Endothelial cell of umbilical vein (primary cell): ENCODE measurements at regions not wholly inside any gene's neighbourhood (a gene's known extent, or its start where the extent isn't known, plus 50 kb on each side); places are given as distances from the start of the nearest gene placed in this dataset.
"Not testable (repeated sequence)": the region's sequence is repeated elsewhere in the genome, so short reads cannot be mapped to it uniquely, and the experiment has no call there.

ENCODE experiments used
- BruUV-seq: library from RNA; stranded (reverse); fragments of 400-500 nt; replicated peaks from 2 replicates; lab custom pipeline; 2021; lab: Mats Ljungman, UMichigan
- CTCF ChIA-PET: fragments of 300-600, 350-600 bp; sonication (Branson Sonifier 250); formaldehyde crosslinking; loops from one replicate; lab custom pipeline; 2021; ENCODE audit warnings: antibody characterized with exemption, inconsistent platforms; lab: Charles Lee
- POLR2A ChIA-PET: fragments of 300-600, 350-600 bp; sonication (Branson Sonifier 250); formaldehyde crosslinking; loops from one replicate; lab custom pipeline; 2021; ENCODE audit warnings: antibody characterized with exemption, inconsistent platforms; lab: Charles Lee
- DNase-seq: peaks from one replicate; pipeline ENCODE4 v3.0.0-alpha.2; 2011; ENCODE audit warnings: low read depth, low spot score
- FAIRE-seq: peaks from 2 replicates; lab custom pipeline; 2011; peaks lifted over from hg19 to GRCh38; lab: Jason Lieb, UNC
- H2AFZ ChIP-seq: 2 replicates; pipeline ENCODE4 v1.6.0; 2012; ENCODE audit warnings: low read depth, low read length, control low read depth, inconsistent platforms
- H3K27ac ChIP-seq: 2 replicates; pipeline ENCODE4 v1.5.1; 2011; ENCODE audit warnings: low read depth, mild to moderate bottlenecking, control low read depth, low read length, moderate library complexity; ENCODE audit not compliant: insufficient read depth
- H3K27me3 ChIP-seq, 2 experiments: 2 replicates each; pipeline versions ENCODE4 v1.6.0 to v1.6.1; 2011; ENCODE audit warnings: low read length in 2 of 2, mixed read lengths in 1 of 2; ENCODE audit not compliant: control insufficient read depth in 2 of 2, insufficient read depth in 2 of 2
- H3K36me3 ChIP-seq, 2 experiments: 2 replicates in 1 of 2; 3 replicates in 1 of 2; pipeline ENCODE4 v1.5.1; 2011; ENCODE audit warnings: low read length in 2 of 2, mild to moderate bottlenecking in 1 of 2, moderate library complexity in 1 of 2; ENCODE audit not compliant: control insufficient read depth in 2 of 2, insufficient read depth in 2 of 2; ENCODE audit errors: extremely low read depth in 1 of 2
- H3K4me1 ChIP-seq: 3 replicates; pipeline ENCODE4 v1.5.1; 2011; ENCODE audit warnings: mild to moderate bottlenecking, low read length; ENCODE audit not compliant: control insufficient read depth, insufficient read depth; ENCODE audit errors: extremely low read depth
- H3K4me2 ChIP-seq: 2 replicates; pipeline ENCODE4 v1.6.1; 2011; ENCODE audit warnings: low read length, control low read depth, mixed read lengths; ENCODE audit not compliant: insufficient read depth
- H3K4me3 ChIP-seq, 3 experiments: fragments of 200-600 bp in 1 of 3; sonication (generic), shearing (Covaris generic) in 1 of 3; replicated peaks in 1 of 3; 2 replicates each; pipeline ENCODE4 v1.5.1; 2011 to 2016; ENCODE audit warnings: control low read depth in 3 of 3, low read length in 3 of 3, mild to moderate bottlenecking in 2 of 3, inconsistent platforms in 1 of 3, low read depth in 1 of 3, moderate library complexity in 1 of 3; ENCODE audit not compliant: insufficient read depth in 1 of 3
- H3K79me2 ChIP-seq: 2 replicates; pipeline ENCODE4 v1.6.0; 2012; ENCODE audit warnings: low read length, inconsistent platforms; ENCODE audit not compliant: control insufficient read depth, insufficient read depth
- H3K9ac ChIP-seq: replicated peaks from 2 replicates; pipeline ENCODE3; 2011; ENCODE audit warnings: low read length, control low read depth; ENCODE audit not compliant: insufficient read depth; ENCODE audit errors: extremely low read depth
- H3K9me1 ChIP-seq: replicated peaks from 3 replicates; pipeline ENCODE4 v1.6.0; 2011; ENCODE audit warnings: mild to moderate bottlenecking, low read length; ENCODE audit not compliant: control insufficient read depth, insufficient read depth; ENCODE audit errors: extremely low read depth
- H3K9me3 ChIP-seq: replicated peaks from 2 replicates; pipeline ENCODE4 v1.5.1; 2012; ENCODE audit warnings: low read length, inconsistent platforms; ENCODE audit not compliant: control insufficient read depth, insufficient read depth
- H4K20me1 ChIP-seq: replicated peaks from 2 replicates; pipeline ENCODE3; 2011; ENCODE audit warnings: mild to moderate bottlenecking, low read length; ENCODE audit not compliant: control insufficient read depth, insufficient read depth; ENCODE audit errors: extremely low read depth
- EZH2 ChIP-seq: IDR thresholded peaks from 2 replicates; pipeline ENCODE4 v1.6.1; 2012; ENCODE audit warnings: borderline replicate concordance, low read depth, mild to moderate bottlenecking, moderate library complexity, low read length, inconsistent platforms; ENCODE audit not compliant: severe bottlenecking
- FOS ChIP-seq: IDR thresholded peaks from 2 replicates; pipeline ENCODE4 v1.6.1; 2011; ENCODE audit warnings: mild to moderate bottlenecking, low read length, moderate library complexity, borderline replicate concordance; ENCODE audit not compliant: insufficient read depth
- GATA2 ChIP-seq: IDR thresholded peaks from 2 replicates; pipeline ENCODE4 v1.7.0; 2011; ENCODE audit warnings: low read depth, mild to moderate bottlenecking, moderate library complexity, mixed read lengths, low read length; ENCODE audit not compliant: insufficient read length, insufficient read depth
- JUN ChIP-seq: IDR thresholded peaks from 2 replicates; pipeline ENCODE4 v1.6.1; 2011; ENCODE audit warnings: borderline replicate concordance, low read depth; ENCODE audit not compliant: insufficient read length, insufficient read depth
- MYC ChIP-seq: IDR thresholded peaks from one replicate; pipeline ENCODE4 v1.6.1; 2011; ENCODE audit warnings: mild to moderate bottlenecking, low read depth, low read length
- POLR2A ChIP-seq: IDR thresholded peaks from 2 replicates; pipeline ENCODE4 v1.6.1; 2012; ENCODE audit warnings: low read depth, mild to moderate bottlenecking, control low read depth, low read length
- POLR2AphosphoS5 ChIP-seq: IDR thresholded peaks from 2 replicates; pipeline ENCODE4 v1.6.1; 2012; ENCODE audit warnings: low read depth, mild to moderate bottlenecking, control low read depth, low read length, moderate library complexity; ENCODE audit not compliant: insufficient read depth
- dilution Hi-C: fragments of 300-500 bp; cut with MboI; formaldehyde crosslinking; loops from one replicate; pipeline ENCODE4 v1.15.0; 2019; ENCODE audit warnings: low sequenced_read_pairs; ENCODE audit not compliant: extremely low pct_ligation_motif_present
- intact Hi-C: fragments of 100-400 bp; cut with micrococcal nuclease; formaldehyde crosslinking; loops from one replicate; pipeline ENCODE4 v1.10.0; 2022
- TF ChIP-seq, protein P1 (sequence below): IDR thresholded peaks from 2 replicates; pipeline ENCODE4 v1.6.1; 2011; ENCODE audit not compliant: insufficient read depth, insufficient read length
- TF ChIP-seq, protein P2 (sequence below), 2 donors: IDR thresholded peaks; 1 replicate in 1 of 2; 2 replicates in 1 of 2; pipeline ENCODE4 v1.5.1; 2011; ENCODE audit warnings: low read length in 2 of 2, mild to moderate bottlenecking in 2 of 2, moderate library complexity in 2 of 2, control low read depth in 1 of 2, inconsistent platforms in 1 of 2, low read depth in 1 of 2; ENCODE audit not compliant: insufficient read depth in 1 of 2; ENCODE audit errors: extremely low read depth in 1 of 2

DNA sequence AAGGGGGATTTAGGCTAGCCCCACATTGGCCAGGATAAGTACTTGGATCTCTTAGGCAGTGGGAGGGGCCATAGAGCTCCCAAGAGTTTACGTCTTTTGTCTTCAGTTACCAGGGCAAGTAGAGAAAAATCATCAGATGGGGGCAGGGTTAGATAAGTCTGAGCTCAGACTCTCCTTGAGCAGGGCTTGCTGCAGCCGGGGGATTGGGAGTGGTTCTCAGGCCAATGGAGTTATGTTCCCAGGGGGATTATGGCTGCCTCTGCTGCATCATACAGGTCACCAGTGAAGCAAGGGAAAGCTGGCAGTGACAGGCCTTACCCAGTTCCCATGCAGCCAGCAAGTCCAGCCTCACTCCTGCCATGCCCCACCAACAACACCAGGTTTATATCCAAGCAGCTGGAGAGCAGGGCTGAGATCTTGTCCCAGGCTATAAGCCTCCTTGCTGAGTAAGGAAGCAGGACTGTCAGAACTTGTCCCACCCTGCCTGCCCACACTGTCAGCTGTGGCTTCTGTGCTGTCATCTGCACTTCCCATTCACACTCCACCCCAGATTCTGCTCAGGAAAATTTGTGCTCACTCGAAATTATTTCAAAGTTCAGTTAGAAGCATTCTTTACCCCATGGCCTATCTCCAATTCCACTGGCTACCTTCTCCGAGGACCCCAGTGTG, 215.3 kb downstream of the FAM43A start:
- Histone ChIP-seq H3K36me3 (no peaks in the 10 kb centered on the region), H3K4me1 (peaks cover 5% of the 10 kb centered on the region), H3K27me3 (no peaks in the 10 kb centered on the region), H2AFZ (no peak overlapping the region), H3K4me3 (no peak overlapping the region), H3K27ac (no peak overlapping the region), H3K9me1 (no peaks in the 10 kb centered on the region), H3K79me2 (no peaks in the 10 kb centered on the region), H3K9me3 (no peaks in the 10 kb centered on the region), H3K4me2 (no peak overlapping the region), H3K9ac (no peak overlapping the region), H4K20me1 (no peaks in the 10 kb centered on the region)
- DNase-seq, result no peak
- dilution Hi-C loops (no loop called here), intact Hi-C loops (no loop called here)
- ChIA-PET POLR2A (no interaction called here), CTCF (interaction anchor here (1.4 to 1.5 kb wide), 2 partner anchors 68 to 218 kb away, joined by 3 read pairs; no protein-coding TSS in a partner anchor)
- TF ChIP-seq, protein P1, sequence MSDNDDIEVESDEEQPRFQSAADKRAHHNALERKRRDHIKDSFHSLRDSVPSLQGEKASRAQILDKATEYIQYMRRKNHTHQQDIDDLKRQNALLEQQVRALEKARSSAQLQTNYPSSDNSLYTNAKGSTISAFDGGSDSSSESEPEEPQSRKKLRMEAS, result no peak
- no peak for TF ChIP-seq POLR2AphosphoS5
- TF ChIP-seq, protein P2, sequence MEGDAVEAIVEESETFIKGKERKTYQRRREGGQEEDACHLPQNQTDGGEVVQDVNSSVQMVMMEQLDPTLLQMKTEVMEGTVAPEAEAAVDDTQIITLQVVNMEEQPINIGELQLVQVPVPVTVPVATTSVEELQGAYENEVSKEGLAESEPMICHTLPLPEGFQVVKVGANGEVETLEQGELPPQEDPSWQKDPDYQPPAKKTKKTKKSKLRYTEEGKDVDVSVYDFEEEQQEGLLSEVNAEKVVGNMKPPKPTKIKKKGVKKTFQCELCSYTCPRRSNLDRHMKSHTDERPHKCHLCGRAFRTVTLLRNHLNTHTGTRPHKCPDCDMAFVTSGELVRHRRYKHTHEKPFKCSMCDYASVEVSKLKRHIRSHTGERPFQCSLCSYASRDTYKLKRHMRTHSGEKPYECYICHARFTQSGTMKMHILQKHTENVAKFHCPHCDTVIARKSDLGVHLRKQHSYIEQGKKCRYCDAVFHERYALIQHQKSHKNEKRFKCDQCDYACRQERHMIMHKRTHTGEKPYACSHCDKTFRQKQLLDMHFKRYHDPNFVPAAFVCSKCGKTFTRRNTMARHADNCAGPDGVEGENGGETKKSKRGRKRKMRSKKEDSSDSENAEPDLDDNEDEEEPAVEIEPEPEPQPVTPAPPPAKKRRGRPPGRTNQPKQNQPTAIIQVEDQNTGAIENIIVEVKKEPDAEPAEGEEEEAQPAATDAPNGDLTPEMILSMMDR (IDR thresholded peaks at IDR 0.05; ENCODE audit: extremely low read depth in 1 of 2, insufficient read depth in 1 of 2, low read depth in 1 of 2, low read length in 2 of 2), result no peak
- TF ChIP-seq POLR2A, result no peak
- TF ChIP-seq MYC, result no peak
- TF ChIP-seq EZH2, result no peak
- no peak for TF ChIP-seq GATA2
- no peak for TF ChIP-seq FOS
- TF ChIP-seq JUN, result no peak
- BruUV-seq, result no TSS peak
- no peak for FAIRE-seq

DNA sequence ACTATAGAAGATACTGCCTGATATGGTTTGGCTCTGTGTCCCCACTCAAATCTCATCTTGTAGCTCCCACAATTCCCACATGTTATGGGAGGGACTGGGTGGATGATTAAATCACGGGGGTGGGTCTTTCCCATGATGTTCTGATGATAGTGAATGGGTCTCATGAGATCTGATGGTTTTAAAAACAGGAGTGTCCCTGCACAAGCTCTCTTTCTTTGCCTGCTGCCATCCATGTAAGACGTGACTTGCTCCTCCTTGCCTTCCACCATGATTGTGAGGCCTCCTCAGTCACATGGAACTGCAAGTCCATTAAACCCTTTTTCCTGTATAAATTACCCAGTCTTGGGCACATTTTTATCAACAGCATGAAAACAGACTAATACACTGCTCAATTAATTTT, 217.8 kb downstream of the FAM43A start:
- H3K4me3 ChIP-seq, POLR2A ChIA-PET, dilution Hi-C loops, H3K9me3 ChIP-seq, H3K79me2 ChIP-seq, DNase-seq, H3K36me3 ChIP-seq, H3K9ac ChIP-seq, intact Hi-C loops, H3K9me1 ChIP-seq, H4K20me1 ChIP-seq, H3K27me3 ChIP-seq, FAIRE-seq, H3K27ac ChIP-seq, BruUV-seq, H3K4me2 ChIP-seq, H2AFZ ChIP-seq: not testable (repeated sequence)
- CTCF ChIA-PET, result interaction anchor here (1.5 kb wide), 1 partner anchor 27 kb away, joined by 4 read pairs; no protein-coding TSS in a partner anchor
- H3K4me1 ChIP-seq, result peaks cover 16% of the 10 kb centered on the region

DNA sequence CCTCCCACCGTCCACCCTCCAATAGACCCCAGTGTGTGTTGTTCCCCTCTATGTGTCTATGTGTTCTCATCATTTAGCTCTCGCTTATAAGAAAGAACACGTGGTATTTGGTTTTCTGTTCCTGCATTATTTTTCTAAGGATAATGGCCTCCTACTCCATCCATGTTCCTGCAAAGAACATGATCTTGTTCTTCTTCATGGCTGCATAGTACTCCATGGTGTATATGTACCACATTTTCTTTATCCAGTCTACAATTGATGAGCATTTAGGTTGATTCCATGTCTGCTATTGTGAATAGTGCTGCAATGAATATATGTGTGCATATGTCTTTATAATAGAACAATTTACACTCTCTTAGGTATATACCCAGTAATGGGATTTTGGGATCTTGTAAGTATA, 219.3 kb downstream of the FAM43A start:
- H3K4me3 ChIP-seq, H3K27ac ChIP-seq, H3K9me1 ChIP-seq, POLR2A ChIA-PET, CTCF ChIA-PET, H2AFZ ChIP-seq, H3K79me2 ChIP-seq, H3K36me3 ChIP-seq, FAIRE-seq, BruUV-seq, H3K9ac ChIP-seq, H3K27me3 ChIP-seq, intact Hi-C loops, H3K4me2 ChIP-seq, dilution Hi-C loops, H4K20me1 ChIP-seq, H3K9me3 ChIP-seq, DNase-seq: not testable (repeated sequence)
- peaks cover 16% of the 10 kb centered on the region for H3K4me1 ChIP-seq
